Retina (tissue), 1 donor: ENCODE measurements at regions not wholly inside any gene's neighbourhood (a gene's known extent, or its start where the extent isn't known, plus 50 kb on each side); places are given as distances from the start of the nearest gene placed in this dataset.
A peak's percentile ranks its signal among the peaks of the same experiment; 100 is the strongest.
"Not testable (repeated sequence)": the region's sequence is repeated elsewhere in the genome, so short reads cannot be mapped to it uniquely, and the experiment has no call there.

Experiments used
- DNase-seq: peaks from one replicate; pipeline ENCODE4 v3.0.0-alpha.2; 2016

DNA sequence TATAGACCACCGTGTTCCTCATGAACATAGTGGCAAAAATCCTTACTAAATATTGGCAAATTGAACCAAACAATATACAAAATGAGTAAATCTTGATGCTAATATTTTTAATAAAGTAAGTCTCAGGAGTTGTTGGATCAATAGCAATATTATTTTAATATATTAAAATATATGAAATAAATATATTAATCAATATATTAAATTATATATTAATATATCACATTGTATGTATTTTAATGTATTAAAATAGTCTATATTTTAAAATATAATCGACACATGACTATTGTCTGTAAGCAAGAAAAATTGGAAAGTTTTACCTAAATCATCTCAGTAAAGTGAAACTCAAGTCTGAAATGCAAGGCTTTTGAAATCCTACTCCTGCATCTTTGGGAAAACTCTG, 78.9 kb upstream of the GJB6 start:
- no peak for DNase-seq

DNA sequence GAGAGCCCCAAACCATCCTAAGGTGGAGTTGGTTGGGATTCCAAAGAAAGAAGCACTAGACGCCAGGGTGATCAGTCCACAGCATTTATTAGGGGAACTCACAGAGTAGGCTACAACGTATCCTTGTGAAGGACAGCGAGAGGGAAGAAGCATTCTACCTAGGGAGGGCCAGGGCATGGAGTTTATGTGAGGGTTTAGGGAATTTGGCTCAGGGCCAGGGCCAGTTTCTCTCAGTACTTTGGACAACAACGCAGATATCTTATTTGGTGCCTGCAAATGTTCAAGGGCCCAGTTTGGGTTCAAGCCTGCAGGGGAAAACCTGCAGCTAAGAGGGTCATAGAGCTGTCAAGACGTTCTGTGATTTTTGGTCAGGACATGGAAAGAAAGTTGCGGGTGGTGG, 73.9 kb upstream of the GJB6 start:
- DNase-seq = no peak

DNA sequence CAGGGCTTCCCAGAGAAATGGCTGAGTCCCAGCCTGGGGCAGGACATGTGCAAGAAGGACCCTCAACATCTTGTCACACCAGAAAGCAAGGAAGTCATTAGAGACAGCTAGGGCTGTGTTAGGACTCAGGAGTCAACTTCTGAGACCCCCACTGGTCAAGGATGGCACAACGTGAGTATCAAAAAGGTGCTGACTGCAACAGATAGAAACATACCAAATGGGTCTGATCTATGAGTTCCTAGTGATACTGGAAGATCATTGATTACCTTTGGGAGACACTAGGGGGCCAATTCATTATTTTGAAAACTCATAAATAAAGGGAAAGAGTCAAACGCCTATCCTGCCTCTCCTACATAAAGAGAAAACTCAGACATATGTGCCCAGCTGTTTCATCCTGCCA, 73.5 kb upstream of the GJB6 start:
- DNase-seq = no peak

DNA sequence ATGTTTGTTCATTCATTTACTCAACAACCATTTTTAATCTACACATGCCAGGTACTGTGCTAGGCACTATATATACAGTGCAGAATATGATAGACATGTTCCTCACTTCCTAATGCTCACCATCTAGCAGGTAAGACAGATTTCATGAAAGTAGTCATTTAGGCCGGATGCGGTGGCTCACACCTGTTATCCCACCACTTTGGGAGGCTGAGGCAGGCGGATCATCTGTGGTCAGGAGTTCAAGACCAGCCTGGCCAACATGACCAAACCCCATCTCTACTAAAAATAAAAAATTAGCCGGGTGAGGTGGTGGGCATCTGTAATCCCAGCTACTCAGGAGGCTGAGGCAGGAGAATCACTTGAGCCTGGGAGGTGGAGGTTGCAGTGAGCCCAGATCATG, 71.9 kb upstream of the GJB6 start:
- not testable (repeated sequence) for DNase-seq

DNA sequence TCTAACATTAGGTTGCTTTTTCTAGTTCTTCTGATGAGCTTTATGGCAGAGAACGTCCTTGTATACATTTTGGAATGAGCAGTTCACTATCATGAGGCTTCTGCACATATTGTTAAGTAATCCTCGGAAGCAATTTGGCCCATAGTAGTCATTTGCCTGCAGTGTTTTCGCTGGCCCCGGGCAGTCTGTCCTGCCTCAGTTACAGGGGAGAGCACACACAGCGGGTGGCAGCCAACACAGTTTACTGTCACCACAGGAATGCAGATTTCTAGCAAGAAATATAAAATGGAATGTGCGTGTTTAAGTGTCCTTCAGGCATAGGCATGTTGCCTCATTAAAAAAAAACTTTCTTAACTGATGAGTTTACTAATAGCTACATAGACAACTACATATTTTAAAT, 71.5 kb upstream of the GJB6 start:
- no peak for DNase-seq

DNA sequence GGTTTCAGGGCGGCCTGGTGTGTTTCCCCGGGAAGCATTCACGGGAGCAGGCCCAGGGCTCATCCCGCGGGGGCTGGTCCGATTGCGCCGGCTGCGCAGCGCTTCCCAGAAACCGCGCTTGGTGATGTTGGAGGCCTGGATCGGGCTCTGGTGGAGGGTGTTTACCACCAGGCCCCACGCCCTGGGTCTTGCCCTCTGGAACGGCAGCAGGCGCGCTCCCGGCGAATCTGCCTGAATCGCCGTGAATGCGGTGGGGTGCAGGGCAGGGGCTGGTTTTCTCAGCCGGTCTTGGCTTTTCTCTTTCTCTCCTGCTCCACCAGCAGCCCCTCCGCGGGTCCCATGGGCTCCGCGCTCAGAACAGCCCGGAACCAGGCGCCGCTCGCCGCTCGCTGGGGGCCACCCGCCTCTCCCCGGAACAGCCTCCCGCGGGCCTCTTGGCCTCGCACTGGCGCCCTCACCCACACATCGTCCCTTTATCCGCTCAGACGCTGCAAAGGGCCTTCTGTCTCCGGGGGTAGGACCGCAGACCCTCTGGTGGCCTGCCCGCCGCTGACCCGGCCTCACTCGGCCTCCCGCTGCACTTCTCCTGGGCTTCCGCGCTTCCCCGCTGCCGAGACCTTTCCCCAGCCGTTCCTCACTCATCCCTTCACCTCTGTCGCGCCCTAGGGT, 69.4 kb upstream of the GJB6 start:
- peak; percentile 86 for DNase-seq

DNA sequence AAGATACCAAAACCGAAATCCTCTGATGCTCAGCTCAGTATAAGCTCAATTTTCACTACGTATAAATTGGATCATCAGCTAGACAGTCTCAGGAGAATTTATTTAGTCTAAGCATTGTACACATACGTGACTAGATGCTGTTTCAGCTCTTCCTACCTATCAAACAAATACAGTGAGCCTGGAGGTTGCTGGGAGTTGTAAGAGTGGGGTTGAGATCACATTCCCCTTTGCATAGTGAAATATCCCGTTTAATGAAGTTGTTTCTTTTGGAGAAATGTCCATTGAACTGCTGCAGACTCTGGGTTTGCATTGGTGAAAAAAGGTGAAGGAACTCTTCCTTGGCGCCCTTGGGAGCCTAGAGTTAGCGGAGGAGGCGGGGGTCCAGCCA, 68.9 kb upstream of the GJB6 start:
- DNase-seq = no peak

DNA sequence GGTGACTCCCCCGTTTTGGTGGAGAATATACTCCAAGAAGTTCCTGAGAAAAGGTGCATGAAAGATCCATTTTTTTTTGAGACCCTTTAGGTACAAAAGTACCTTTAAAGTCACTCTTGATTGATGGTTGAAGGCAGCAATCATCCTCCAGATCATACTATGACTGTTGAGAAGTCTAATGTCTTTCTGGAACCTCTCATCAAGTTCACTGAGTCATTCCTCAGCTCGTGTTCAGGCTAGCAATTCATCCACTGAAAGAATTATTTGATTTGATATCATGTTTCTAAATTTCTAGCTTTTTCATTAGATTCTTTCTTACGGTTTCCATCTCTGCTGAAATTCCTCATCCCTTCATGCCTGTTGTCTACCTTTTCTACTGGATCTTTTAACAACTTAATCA, 65.1 kb upstream of the GJB6 start:
- no peak for DNase-seq

DNA sequence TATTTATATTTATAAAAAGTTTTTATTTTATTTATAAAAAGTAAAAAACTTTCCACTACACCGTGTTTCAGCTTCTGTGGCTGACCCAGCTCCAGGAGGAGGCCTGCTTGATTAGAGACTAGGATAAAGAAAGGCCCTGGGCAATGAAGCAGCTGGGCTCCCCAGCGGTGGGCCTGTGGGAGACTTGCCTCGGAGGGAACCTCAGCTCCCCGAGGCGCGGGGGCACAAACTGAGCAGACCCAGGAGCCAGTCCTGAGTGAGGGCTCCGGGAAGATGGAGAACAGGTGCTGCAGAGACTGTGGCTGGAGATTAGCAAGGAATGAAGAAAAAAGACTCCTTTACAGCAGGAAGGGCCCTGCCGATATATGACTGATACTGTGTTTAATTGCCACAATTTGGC, 63.8 kb upstream of the GJB6 start:
- no peak for DNase-seq

DNA sequence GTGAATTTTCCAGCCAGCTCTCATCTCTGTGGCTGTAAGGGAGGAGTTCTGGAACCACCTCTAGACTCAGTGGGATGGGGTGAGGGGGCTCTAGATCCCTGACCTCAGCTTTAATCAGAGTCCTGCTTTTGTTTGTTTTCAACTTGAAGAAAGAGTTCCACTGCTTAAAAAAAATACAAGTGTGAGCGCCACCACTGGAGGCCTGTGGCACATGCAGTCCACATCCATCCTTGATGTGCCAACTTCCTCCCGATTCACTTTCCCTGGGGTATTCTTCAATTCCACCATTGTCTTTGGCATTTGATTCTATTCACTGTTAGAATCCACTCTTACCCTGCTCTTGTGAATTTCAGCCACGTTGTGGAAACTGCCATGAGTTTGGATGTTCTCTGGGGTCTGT, 62.4 kb upstream of the GJB6 start:
- no peak for DNase-seq

DNA sequence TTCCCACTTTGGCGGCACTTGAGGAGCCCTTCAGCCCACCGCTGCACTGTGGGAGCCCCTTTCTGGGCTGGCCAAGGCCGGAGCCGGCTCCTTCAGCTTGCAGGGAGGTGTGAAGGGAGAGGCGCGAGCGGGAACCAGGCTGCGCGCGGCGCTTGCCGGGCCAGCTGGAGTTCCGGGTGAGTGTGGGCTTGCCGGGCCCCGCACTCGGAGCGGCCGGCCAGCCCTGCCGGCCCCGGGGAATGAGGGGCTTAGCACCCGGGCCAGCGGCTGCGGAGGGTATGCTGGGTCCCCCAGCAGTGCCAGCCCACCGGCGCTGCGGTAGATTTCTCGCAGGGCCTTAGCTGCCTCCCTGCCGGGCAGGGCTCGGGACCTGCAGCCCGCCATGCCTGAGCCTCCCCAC, 60.2 kb upstream of the GJB6 start:
- not testable (repeated sequence) for DNase-seq

DNA sequence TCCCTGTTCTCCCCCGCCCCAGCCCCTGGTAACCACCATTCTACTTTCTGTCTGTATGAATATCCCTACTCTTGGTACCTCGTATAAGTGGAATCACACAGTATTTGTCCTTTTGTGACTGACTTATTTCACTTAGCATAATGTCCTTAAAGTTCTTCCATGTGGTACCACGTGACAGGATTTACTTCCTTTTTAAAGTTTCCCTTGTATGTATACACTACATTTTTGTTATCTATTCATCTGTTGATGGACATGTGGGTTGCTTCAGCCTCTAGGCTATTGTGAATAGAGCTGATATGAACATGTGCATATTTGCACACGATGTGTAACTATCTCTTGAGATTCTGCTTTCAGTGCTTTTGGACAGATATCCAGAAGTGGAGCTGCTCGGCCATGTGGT, 59.6 kb upstream of the GJB6 start:
- DNase-seq = no peak

DNA sequence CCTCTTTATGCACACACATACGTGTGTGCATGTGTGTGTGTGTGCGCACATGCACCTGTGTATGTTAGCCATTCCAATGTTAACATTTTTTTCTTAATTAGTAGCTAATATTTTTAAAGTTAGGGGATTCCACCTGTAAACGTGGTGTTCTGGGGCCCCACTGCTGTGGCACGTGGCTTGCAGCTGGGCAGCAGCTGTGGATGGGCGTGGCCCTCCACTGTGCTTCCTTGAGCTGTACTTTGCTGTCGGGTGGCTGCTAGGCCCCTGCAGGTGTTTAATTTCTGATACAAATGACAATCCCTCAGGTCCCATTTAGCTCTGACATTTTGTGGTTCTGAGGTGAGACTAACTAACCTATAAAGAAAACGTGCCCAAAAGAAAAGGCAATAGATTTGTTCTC, 58.9 kb upstream of the GJB6 start:
- DNase-seq = no peak

DNA sequence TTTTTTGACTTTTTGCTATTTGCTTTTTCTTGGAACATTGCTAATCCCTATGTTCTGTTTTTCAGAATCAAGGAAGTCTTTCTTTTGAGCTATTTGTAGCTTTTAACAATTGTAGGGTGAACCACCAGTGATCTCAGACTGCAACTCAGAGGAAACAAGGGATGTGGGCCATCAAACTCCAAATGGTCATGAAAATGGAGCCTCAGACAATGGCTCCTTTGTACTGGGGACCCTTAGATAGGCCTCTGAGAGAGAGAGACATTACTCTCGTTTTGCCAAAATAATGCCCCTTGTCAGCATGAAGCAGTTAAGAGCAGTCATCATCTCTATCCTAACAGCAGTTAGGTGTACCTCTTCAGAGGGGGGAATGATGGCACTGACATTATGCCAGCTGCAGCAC, 56.4 kb upstream of the GJB6 start:
- no peak for DNase-seq

DNA sequence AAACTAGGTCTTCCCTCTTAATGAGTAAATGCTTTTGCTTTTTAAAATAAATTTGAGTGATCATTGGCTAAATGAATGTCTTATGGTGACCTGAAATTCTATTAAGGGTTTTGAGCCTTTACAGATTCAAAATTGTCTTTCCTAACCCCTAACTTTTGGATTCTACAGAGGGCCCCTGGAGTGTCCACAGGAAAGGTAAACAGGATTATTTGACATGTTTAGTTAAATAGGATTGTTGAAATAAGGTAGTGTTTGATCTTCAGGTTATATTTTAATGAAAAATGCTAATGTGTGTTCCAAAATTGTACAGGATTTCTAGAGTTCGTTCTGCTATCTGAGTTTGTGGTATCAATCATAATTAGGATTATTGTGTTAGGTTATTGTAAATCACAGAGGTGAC, 55.9 kb upstream of the GJB6 start:
- no peak for DNase-seq

DNA sequence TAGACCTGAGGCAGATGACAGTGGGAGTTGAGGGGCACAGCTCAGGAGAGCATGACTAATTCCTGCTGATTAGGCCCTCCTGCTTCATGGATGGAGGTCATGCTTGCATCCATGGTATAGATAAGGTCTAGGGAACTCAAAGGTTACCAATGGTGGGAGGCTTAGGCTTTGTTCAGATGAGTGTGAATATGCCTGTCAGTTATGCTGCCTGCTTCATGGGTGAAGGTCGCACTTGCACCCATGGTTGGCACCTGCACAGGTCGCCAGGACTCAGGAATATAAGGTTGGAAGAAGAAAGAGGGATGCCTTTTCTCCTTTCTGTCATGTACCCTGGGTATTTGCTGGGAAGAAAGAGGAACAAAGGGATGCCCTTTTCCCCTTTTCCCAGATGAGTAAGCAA, 53.4 kb upstream of the GJB6 start:
- no peak for DNase-seq
